Keratinocyte (primary cell): ENCODE measurements at regions not wholly inside any gene's neighbourhood (a gene's known extent, or its start where the extent isn't known, plus 50 kb on each side); places are given as distances from the start of the nearest gene placed in this dataset.

Experiments
- DNase-seq: peaks from one replicate; pipeline ENCODE4 v3.0.0-alpha.2; 2011; ENCODE audit warnings: low read depth, missing footprints, low spot score
- FAIRE-seq: peaks from 2 replicates; lab custom pipeline; 2011; peaks lifted over from hg19 to GRCh38; lab: Jason Lieb, UNC
- H2AFZ ChIP-seq: 2 replicates; pipeline ENCODE4 v1.6.0; 2012; ENCODE audit warnings: low read length, control low read depth, inconsistent platforms; ENCODE audit not compliant: control insufficient read depth
- H3K27ac ChIP-seq: 2 replicates; pipeline ENCODE4 v1.5.1; 2011; ENCODE audit warnings: low read length; ENCODE audit not compliant: control insufficient read depth, insufficient read depth
- H3K27me3 ChIP-seq: 3 replicates; pipeline ENCODE4 v1.6.0; 2011; ENCODE audit warnings: low read length; ENCODE audit not compliant: control insufficient read depth, insufficient read depth; ENCODE audit errors: extremely low read depth
- H3K36me3 ChIP-seq, 2 experiments: 2 replicates in 1 of 2; 3 replicates in 1 of 2; pipeline ENCODE4 v1.5.1; 2011; ENCODE audit warnings: low read length in 2 of 2, mild to moderate bottlenecking in 1 of 2; ENCODE audit not compliant: control insufficient read depth in 2 of 2, insufficient read depth in 2 of 2; ENCODE audit errors: extremely low read depth in 1 of 2
- H3K4me1 ChIP-seq: 3 replicates; pipeline ENCODE4 v1.5.1; 2011; ENCODE audit warnings: low read length; ENCODE audit not compliant: control insufficient read depth, insufficient read depth; ENCODE audit errors: extremely low read depth
- H3K4me2 ChIP-seq: 3 replicates; pipeline ENCODE4 v1.6.0; 2011; ENCODE audit warnings: low read depth, low read length; ENCODE audit not compliant: control insufficient read depth, insufficient read depth; ENCODE audit errors: extremely low read depth
- H3K4me3 ChIP-seq, 3 experiments: fragments of 200-600 bp in 1 of 3; sonication (generic) in 1 of 3; 2 replicates in 2 of 3; 3 replicates in 1 of 3; pipeline ENCODE4 v1.5.1; 2011 to 2016; ENCODE audit warnings: low read length in 3 of 3, mild to moderate bottlenecking in 3 of 3, control low read depth in 2 of 3, inconsistent platforms in 1 of 3, low read depth in 1 of 3, mixed read lengths in 1 of 3, mixed run types in 1 of 3, moderate library complexity in 1 of 3; ENCODE audit not compliant: control insufficient read depth in 2 of 3, insufficient read depth in 2 of 3; ENCODE audit errors: extremely low read depth in 1 of 3
- H3K79me2 ChIP-seq: 2 replicates; pipeline ENCODE4 v1.6.0; 2012; ENCODE audit warnings: low read length; ENCODE audit not compliant: control insufficient read depth, insufficient read depth
- H3K9ac ChIP-seq: 3 replicates; pipeline ENCODE4 v1.6.0; 2011; ENCODE audit warnings: low read length; ENCODE audit not compliant: control insufficient read depth, insufficient read depth; ENCODE audit errors: extremely low read depth
- H3K9me1 ChIP-seq: 3 replicates; pipeline ENCODE4 v1.6.0; 2011; ENCODE audit warnings: low read length; ENCODE audit not compliant: control insufficient read depth, insufficient read depth; ENCODE audit errors: extremely low read depth
- H3K9me3 ChIP-seq: 2 replicates; pipeline ENCODE4 v1.5.1; 2012; ENCODE audit warnings: low read depth, low read length; ENCODE audit not compliant: control insufficient read depth
- H4K20me1 ChIP-seq: 3 replicates; pipeline ENCODE4 v1.6.0; 2011; ENCODE audit warnings: low read length; ENCODE audit not compliant: control insufficient read depth, insufficient read depth; ENCODE audit errors: extremely low read depth
- CTCF ChIP-seq, 3 experiments: IDR thresholded peaks in 1 of 3; conservative IDR thresholded peaks in 1 of 3; optimal IDR thresholded peaks in 1 of 3; 2 replicates in 2 of 3; 3 replicates in 1 of 3; pipeline versions ENCODE3 to v1.5.1; 2011; ENCODE audit warnings: low read length in 3 of 3, mild to moderate bottlenecking in 3 of 3, moderate library complexity in 2 of 3, control low read depth in 1 of 3, inconsistent platforms in 1 of 3; ENCODE audit not compliant: insufficient read depth in 2 of 3; ENCODE audit errors: extremely low read depth in 1 of 3
- EZH2 ChIP-seq: IDR thresholded peaks from one replicate; pipeline ENCODE4 v1.6.1; 2012; ENCODE audit warnings: inconsistent platforms, mild to moderate bottlenecking, low read length, moderate library complexity
- dilution Hi-C: fragments of 300-500 bp; cut with MboI; formaldehyde crosslinking; loops from one replicate; pipeline ENCODE4 v1.7.0; 2020; ENCODE audit warnings: low sequenced_read_pairs; ENCODE audit not compliant: extremely low pct_ligation_motif_present

- Histone ChIP-seq H4K20me1 (no peaks in the 10 kb centered on the region), H3K4me1 (no peaks in the 10 kb centered on the region), H3K27me3 (no peaks in the 10 kb centered on the region), H3K9me1 (no peaks in the 10 kb centered on the region), H3K36me3 (no peaks in the 10 kb centered on the region), H3K4me3 (no peak overlapping the region), H3K79me2 (no peaks in the 10 kb centered on the region), H2AFZ (no peak overlapping the region), H3K9me3 (peaks cover 3% of the 10 kb centered on the region), H3K27ac (no peak overlapping the region), H3K9ac (no peak overlapping the region), H3K4me2 (no peak overlapping the region)
- DNase-seq (no peak), FAIRE-seq (no peak)
- dilution Hi-C loops = no loop called here
- TF ChIP-seq CTCF (optimal IDR thresholded peaks at IDR 0.05 in 1 of 3, IDR thresholded peaks at IDR 0.05 in 1 of 3, conservative IDR thresholded peaks at IDR 0.05 in 1 of 3; ENCODE audit: extremely low read depth in 1 of 3, insufficient read depth in 2 of 3, low read length in 3 of 3) (no peak), EZH2 (no peak)
These were observed 73.9 kb upstream of the CXCL12 start for GRCh38 chr10:44458671-44459413.

GRCh38 chr10:44459671-44460070, 74.8 kb upstream of the CXCL12 start:
- dilution Hi-C loops = no loop called here
- Histone ChIP-seq H3K4me3 (no peak overlapping the region), H3K9me3 (peaks cover 3% of the 10 kb centered on the region)

More at GRCh38 chr10:44459671-44460070, 74.8 kb upstream of the CXCL12 start:
- no peak for FAIRE-seq
- TF ChIP-seq CTCF (optimal IDR thresholded peaks at IDR 0.05 in 1 of 3, IDR thresholded peaks at IDR 0.05 in 1 of 3, conservative IDR thresholded peaks at IDR 0.05 in 1 of 3; ENCODE audit: extremely low read depth in 1 of 3, insufficient read depth in 2 of 3, low read length in 3 of 3) (no peak), EZH2 (no peak)
- Histone ChIP-seq H3K27me3 (no peaks in the 10 kb centered on the region), H4K20me1 (no peaks in the 10 kb centered on the region), H3K9me1 (no peaks in the 10 kb centered on the region), H3K79me2 (no peaks in the 10 kb centered on the region), H3K9ac (no peak overlapping the region), H3K36me3 (no peaks in the 10 kb centered on the region), H2AFZ (no peak overlapping the region), H3K4me2 (no peak overlapping the region), H3K27ac (no peak overlapping the region), H3K4me1 (no peaks in the 10 kb centered on the region)
- DNase-seq = no peak
